ENCODE measurements at regions not wholly inside any gene's neighbourhood (a gene's known extent, or its start where the extent isn't known, plus 50 kb on each side); places are given as distances from the start of the nearest gene placed in this dataset.

DNA sequence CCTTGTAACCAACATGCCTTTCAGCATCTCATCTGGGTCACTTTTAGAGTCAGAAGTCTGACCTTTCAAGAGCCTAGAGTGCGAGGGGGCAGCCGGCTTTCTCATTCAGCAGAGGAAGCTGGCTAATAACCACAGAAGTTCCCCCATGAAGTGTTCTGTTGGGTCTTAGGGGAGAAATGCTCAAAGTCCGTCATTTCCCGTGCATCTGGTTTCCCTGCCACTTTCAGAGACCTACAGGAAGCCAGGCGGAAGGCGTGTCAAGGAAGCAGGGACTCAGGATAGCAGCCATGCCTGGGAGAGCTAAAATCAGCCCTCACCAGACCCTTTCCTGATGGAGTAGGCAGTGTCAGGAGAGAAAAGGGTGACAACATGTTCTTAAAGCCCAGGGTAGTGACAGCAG, 301.8 kb upstream of the ID2 start:
- DNase-seq (ENCODE audit: low read depth, low spot score) (no peak), ATAC-seq (no peak)
- BruUV-seq (replicated peaks): no TSS peak
- no peak for TF ChIP-seq CBX3 (IDR thresholded peaks at IDR 0.05; ENCODE audit: low read depth)
- Histone ChIP-seq H3K79me2 (ENCODE audit: insufficient read depth, low read length) (no peaks in the 10 kb centered on the region), H3K27me3 (ENCODE audit: insufficient read depth, low read length) (no peaks in the 10 kb centered on the region), H3K4me1 (ENCODE audit: control insufficient read depth in 1 of 2, insufficient read depth in 2 of 2, low read length in 2 of 2) (no peaks in the 10 kb centered on the region), H3K4me2 (ENCODE audit: low read length) (no peak overlapping the region), H3K27ac (ENCODE audit: low read depth, low read length) (no peak overlapping the region), H4K20me1 (ENCODE audit: insufficient read depth) (no peaks in the 10 kb centered on the region), H2AFZ (ENCODE audit: low read depth, low read length, poor library complexity, severe bottlenecking) (no peak overlapping the region), H3K9me3 (ENCODE audit: control insufficient read depth in 1 of 2, insufficient read depth in 1 of 2, low read depth in 1 of 2, low read length in 2 of 2) (no peaks in the 10 kb centered on the region), H3K9ac (ENCODE audit: low read length) (no peak overlapping the region), H3K4me3 (replicated peaks in 1 of 2; ENCODE audit: low read depth in 1 of 2, low read length in 2 of 2) (no peak overlapping the region), H3K9me2 (ENCODE audit: insufficient read depth) (no peaks in the 10 kb centered on the region), H3K36me3 (ENCODE audit: control insufficient read depth in 1 of 2, insufficient read depth in 2 of 2, low read length in 2 of 2) (no peaks in the 10 kb centered on the region)
- intact Hi-C loops (cut with micrococcal nuclease): no loop called here
- CTCF ChIA-PET: no interaction called here
- POLR2A ChIA-PET: no interaction called here
- RAD21 ChIA-PET (ENCODE audit: low non-redundant PET in 1 of 2, low total read pairs in 2 of 2, uncharacterized antibody in 2 of 2, unreplicated experiment in 2 of 2): no interaction called here

DNA sequence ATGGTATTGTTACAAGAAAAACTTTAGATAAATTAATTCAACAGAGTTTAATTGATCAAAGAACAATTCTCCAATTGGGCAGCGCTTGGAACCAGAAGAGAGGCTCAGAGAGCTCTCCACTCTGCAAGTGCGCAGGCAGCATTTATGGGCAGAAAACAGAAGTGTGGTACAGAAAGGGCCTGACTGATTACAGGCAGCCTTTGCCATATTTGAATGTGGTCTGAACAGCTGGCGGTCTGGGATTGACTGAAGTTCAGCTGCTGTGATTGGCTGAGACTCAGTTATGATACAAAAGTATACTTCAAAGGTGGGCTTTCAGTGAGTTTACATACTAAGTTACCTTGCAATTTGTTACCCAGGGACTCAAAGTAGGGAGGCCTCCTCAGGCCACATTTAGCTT, 301.3 kb upstream of the ID2 start:
- H3K9me2 ChIP-seq (ENCODE audit: insufficient read depth): no peaks in the 10 kb centered on the region
- H3K4me3 ChIP-seq (replicated peaks in 1 of 2; ENCODE audit: low read depth in 1 of 2, low read length in 2 of 2): no peak overlapping the region
- H4K20me1 ChIP-seq (ENCODE audit: insufficient read depth): no peaks in the 10 kb centered on the region
- H2AFZ ChIP-seq (ENCODE audit: low read depth, low read length, poor library complexity, severe bottlenecking): no peak overlapping the region
- no peaks in the 10 kb centered on the region for H3K36me3 ChIP-seq (ENCODE audit: control insufficient read depth in 1 of 2, insufficient read depth in 2 of 2, low read length in 2 of 2)
- H3K79me2 ChIP-seq (ENCODE audit: insufficient read depth, low read length): no peaks in the 10 kb centered on the region
- ATAC-seq (no peak), DNase-seq (ENCODE audit: low read depth, low spot score) (no peak)
- ChIA-PET RAD21 (ENCODE audit: low non-redundant PET in 1 of 2, low total read pairs in 2 of 2, uncharacterized antibody in 2 of 2, unreplicated experiment in 2 of 2) (no interaction called here), POLR2A (no interaction called here), CTCF (no interaction called here)
- H3K9me3 ChIP-seq (ENCODE audit: control insufficient read depth in 1 of 2, insufficient read depth in 1 of 2, low read depth in 1 of 2, low read length in 2 of 2): no peaks in the 10 kb centered on the region
- TF ChIP-seq, protein P1, sequence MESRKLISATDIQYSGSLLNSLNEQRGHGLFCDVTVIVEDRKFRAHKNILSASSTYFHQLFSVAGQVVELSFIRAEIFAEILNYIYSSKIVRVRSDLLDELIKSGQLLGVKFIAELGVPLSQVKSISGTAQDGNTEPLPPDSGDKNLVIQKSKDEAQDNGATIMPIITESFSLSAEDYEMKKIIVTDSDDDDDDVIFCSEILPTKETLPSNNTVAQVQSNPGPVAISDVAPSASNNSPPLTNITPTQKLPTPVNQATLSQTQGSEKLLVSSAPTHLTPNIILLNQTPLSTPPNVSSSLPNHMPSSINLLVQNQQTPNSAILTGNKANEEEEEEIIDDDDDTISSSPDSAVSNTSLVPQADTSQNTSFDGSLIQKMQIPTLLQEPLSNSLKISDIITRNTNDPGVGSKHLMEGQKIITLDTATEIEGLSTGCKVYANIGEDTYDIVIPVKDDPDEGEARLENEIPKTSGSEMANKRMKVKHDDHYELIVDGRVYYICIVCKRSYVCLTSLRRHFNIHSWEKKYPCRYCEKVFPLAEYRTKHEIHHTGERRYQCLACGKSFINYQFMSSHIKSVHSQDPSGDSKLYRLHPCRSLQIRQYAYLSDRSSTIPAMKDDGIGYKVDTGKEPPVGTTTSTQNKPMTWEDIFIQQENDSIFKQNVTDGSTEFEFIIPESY (IDR thresholded peaks at IDR 0.05; ENCODE audit: extremely low read depth, insufficient replicate concordance, low read length): no peak
- TF ChIP-seq ELF1 (IDR thresholded peaks at IDR 0.05; ENCODE audit: borderline replicate concordance, low read depth) (no peak), RAD21 (IDR thresholded peaks at IDR 0.05; ENCODE audit: low read depth) (no peak), EZH2phosphoT487 (IDR thresholded peaks at IDR 0.05; ENCODE audit: borderline replicate concordance) (no peak), CEBPB (IDR thresholded peaks at IDR 0.05; ENCODE audit: low read depth) (no peak), SP1 (IDR thresholded peaks at IDR 0.05; ENCODE audit: low read depth) (no peak), EZH2 (IDR thresholded peaks at IDR 0.05) (no peak), POLR2AphosphoS5 (IDR thresholded peaks at IDR 0.05; ENCODE audit: low read depth, low read length) (no peak), ZNF274 (IDR thresholded peaks at IDR 0.05; ENCODE audit: low read depth, low read length) (no peak), ZFX (IDR thresholded peaks at IDR 0.05) (no peak), SIN3A (IDR thresholded peaks at IDR 0.05; ENCODE audit: low read depth) (no peak), FOSL1 (IDR thresholded peaks at IDR 0.05; ENCODE audit: low read depth) (no peak), SRF (IDR thresholded peaks at IDR 0.05; ENCODE audit: low read depth) (no peak), CBX3 (IDR thresholded peaks at IDR 0.05; ENCODE audit: low read depth) (no peak)
- TF ChIP-seq, protein P2, sequence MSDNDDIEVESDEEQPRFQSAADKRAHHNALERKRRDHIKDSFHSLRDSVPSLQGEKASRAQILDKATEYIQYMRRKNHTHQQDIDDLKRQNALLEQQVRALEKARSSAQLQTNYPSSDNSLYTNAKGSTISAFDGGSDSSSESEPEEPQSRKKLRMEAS (IDR thresholded peaks at IDR 0.05): no peak
- TF ChIP-seq, protein P3, sequence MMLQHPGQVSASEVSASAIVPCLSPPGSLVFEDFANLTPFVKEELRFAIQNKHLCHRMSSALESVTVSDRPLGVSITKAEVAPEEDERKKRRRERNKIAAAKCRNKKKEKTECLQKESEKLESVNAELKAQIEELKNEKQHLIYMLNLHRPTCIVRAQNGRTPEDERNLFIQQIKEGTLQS (IDR thresholded peaks at IDR 0.05): no peak
- H3K9ac ChIP-seq (ENCODE audit: low read length): no peak overlapping the region
- H3K4me2 ChIP-seq (ENCODE audit: low read length): no peak overlapping the region
- intact Hi-C loops (cut with micrococcal nuclease): no loop called here
- no peaks in the 10 kb centered on the region for H3K4me1 ChIP-seq (ENCODE audit: control insufficient read depth in 1 of 2, insufficient read depth in 2 of 2, low read length in 2 of 2)
- no peak overlapping the region for H3K27ac ChIP-seq (ENCODE audit: low read depth, low read length)
- BruUV-seq (replicated peaks): no TSS peak
- H3K27me3 ChIP-seq (ENCODE audit: insufficient read depth, low read length): no peaks in the 10 kb centered on the region
